GM12878 (cell line): ENCODE measurements at regions not wholly inside any gene's neighbourhood (a gene's known extent, or its start where the extent isn't known, plus 50 kb on each side); places are given as distances from the start of the nearest gene placed in this dataset.

Experiments used
- ATAC-seq: fragments of 200-7000 bp; cut with Tn5 transposase; 3 replicates; pipeline ENCODE4 v1.9.1; 2020; ENCODE audit warnings: mild to moderate bottlenecking, moderate library complexity
- BruUV-seq: library from RNA; stranded (reverse); fragments of 400-500 nt; replicated peaks from 2 replicates; lab custom pipeline; 2021; lab: Mats Ljungman, UMichigan
- CTCF ChIA-PET: fragments of 300-600 bp; sonication (Branson Sonifier 250); formaldehyde crosslinking; extraction: SDS; loops from one replicate; lab custom pipeline; 2021; ENCODE audit warnings: inconsistent platforms; lab: Yijun Ruan, JAX
- POLR2A ChIA-PET: fragments of 350-600 bp; formaldehyde crosslinking; extraction: SDS; loops from one replicate; lab custom pipeline; 2021; ENCODE audit warnings: inconsistent platforms; lab: Charles Lee
- RAD21 ChIA-PET: fragments of 300-600 bp; sonication (Branson Sonifier 250); formaldehyde crosslinking; loops from one replicate; lab custom pipeline; 2023; ENCODE audit warnings: antibody characterized with exemption; ENCODE audit not compliant: unreplicated experiment; lab: Charles Lee
- SMC1A ChIA-PET: fragments of 300-600 bp; sonication (Branson Sonifier 250); formaldehyde crosslinking; loops from one replicate; lab custom pipeline; 2023; ENCODE audit not compliant: unreplicated experiment, uncharacterized antibody; lab: Charles Lee
- DNase-seq: peaks from one replicate; pipeline ENCODE4 v3.0.0-alpha.2; 2011; ENCODE audit warnings: low read depth, low spot score
- FAIRE-seq: peaks from 3 replicates; lab custom pipeline; 2011; peaks lifted over from hg19 to GRCh38; lab: Jason Lieb, UNC
- H2AFZ ChIP-seq: 2 replicates; pipeline ENCODE4 v1.6.0; 2011; ENCODE audit warnings: low read depth, low read length, control low read depth; ENCODE audit not compliant: control insufficient read depth
- H3K27ac ChIP-seq: 2 replicates; pipeline ENCODE4 v1.5.1; 2011; ENCODE audit warnings: control low read depth; ENCODE audit not compliant: control insufficient read depth, insufficient read depth
- H3K27me3 ChIP-seq, 2 experiments: replicated peaks in 1 of 2; 2 replicates each; pipeline versions ENCODE4 v1.6.0 to v1.6.1; 2011; ENCODE audit warnings: low read length in 1 of 2; ENCODE audit not compliant: control insufficient read depth in 2 of 2, insufficient read depth in 2 of 2
- H3K36me3 ChIP-seq, 2 experiments: 2 replicates each; pipeline ENCODE4 v1.5.1; 2011; ENCODE audit warnings: low read length in 1 of 2; ENCODE audit not compliant: control insufficient read depth in 2 of 2, insufficient read depth in 2 of 2
- H3K4me1 ChIP-seq: 2 replicates; pipeline ENCODE4 v1.6.1; 2011; ENCODE audit warnings: mild to moderate bottlenecking, low read length, moderate library complexity, mixed read lengths; ENCODE audit not compliant: control insufficient read depth, insufficient read depth
- H3K4me2 ChIP-seq: 2 replicates; pipeline ENCODE4 v1.6.0; 2011; ENCODE audit warnings: control low read depth; ENCODE audit not compliant: control insufficient read depth, insufficient read depth
- H3K4me3 ChIP-seq: fragments of 200-600 bp; sonication (generic); 2 replicates; pipeline ENCODE4 v1.5.1; 2016
- H3K79me2 ChIP-seq: 2 replicates; pipeline ENCODE4 v1.6.0; 2011; ENCODE audit warnings: low read length; ENCODE audit not compliant: control insufficient read depth, insufficient read depth
- H3K9ac ChIP-seq: 2 replicates; pipeline ENCODE4 v1.8.0; 2011; ENCODE audit warnings: low read length, control low read depth, mixed read lengths; ENCODE audit not compliant: control insufficient read depth, insufficient read depth
- H3K9me3 ChIP-seq: replicated peaks from 3 replicates; pipeline ENCODE4 v1.5.1; 2011; ENCODE audit warnings: mild to moderate bottlenecking, low read length; ENCODE audit not compliant: control insufficient read depth, insufficient read depth
- H4K20me1 ChIP-seq: 2 replicates; pipeline ENCODE4 v1.6.0; 2011; ENCODE audit not compliant: control insufficient read depth, insufficient read depth
- CHD1 ChIP-seq: IDR thresholded peaks from 2 replicates; pipeline ENCODE4 v1.6.1; 2012; ENCODE audit warnings: low read depth, low read length, improper control_type of control experiment
- EZH2 ChIP-seq: IDR thresholded peaks from 2 replicates; pipeline ENCODE4 v1.6.1; 2012; ENCODE audit warnings: low read depth, mild to moderate bottlenecking, control low read depth, inconsistent platforms, low read length, borderline replicate concordance; ENCODE audit not compliant: control insufficient read depth
- HDAC6 ChIP-seq: fragments of 200-600 bp; sonication (generic); IDR thresholded peaks from one replicate; pipeline ENCODE4 v1.8.0; 2017; ENCODE audit warnings: antibody characterized with exemption; ENCODE audit not compliant: unreplicated experiment
- MEF2B ChIP-seq: fragments of 450-650 bp; IDR thresholded peaks from 2 replicates; pipeline ENCODE4 v1.6.1; 2018; ENCODE audit warnings: mild to moderate bottlenecking, moderate library complexity; ENCODE audit not compliant: partially characterized antibody, poor library complexity, severe bottlenecking
- RCOR1 ChIP-seq: conservative IDR thresholded peaks from 2 replicates; pipeline ENCODE4 v1.6.1; 2012; ENCODE audit warnings: low read depth, low read length, improper control_type of control experiment
- RELA ChIP-seq: fragments of 450-650 bp; IDR thresholded peaks from 2 replicates; pipeline ENCODE4 v1.8.0; 2014; ENCODE audit warnings: borderline replicate concordance; ENCODE audit not compliant: partially characterized antibody
- SIN3A ChIP-seq: IDR thresholded peaks from 2 replicates; pipeline ENCODE4 v1.6.1; 2012; ENCODE audit warnings: low read depth, low read length, improper control_type of control experiment
- SMARCA5 ChIP-seq: fragments of 450-650 bp; IDR thresholded peaks from 2 replicates; pipeline ENCODE4 v1.6.1; 2017; ENCODE audit warnings: mild to moderate bottlenecking
- WGBS: methylation state at CpG from one replicate; pipeline ENCODE4 v1.1.6; 2016; ENCODE audit warnings: low lambda C conversion rate; ENCODE audit not compliant: insufficient replicate concordance, insufficient coverage; ENCODE audit errors: missing lambda C conversion rate; 5-methylcytosine and 5-hydroxymethylcytosine counted together
- in situ Hi-C: fragments of 300-500 bp; cut with MboI; formaldehyde crosslinking; loops from 9 replicates; pipeline ENCODE4 v1.14.3; 2018; ENCODE audit warnings: mixed read lengths
- intact Hi-C: fragments of 100-400 bp; cut with micrococcal nuclease; formaldehyde crosslinking; loops from one replicate; pipeline ENCODE4 v1.14.2; 2022; ENCODE audit not compliant: unreplicated experiment
- TF ChIP-seq, protein P1 (sequence below): fragments of 450-650 bp; IDR thresholded peaks from 2 replicates; pipeline ENCODE4 v1.6.1; 2017; ENCODE audit warnings: mild to moderate bottlenecking
- TF ChIP-seq, protein P2 (sequence below): IDR thresholded peaks from 2 replicates; pipeline ENCODE4 v1.6.1; 2012; ENCODE audit warnings: mild to moderate bottlenecking, low read depth, low read length

DNA sequence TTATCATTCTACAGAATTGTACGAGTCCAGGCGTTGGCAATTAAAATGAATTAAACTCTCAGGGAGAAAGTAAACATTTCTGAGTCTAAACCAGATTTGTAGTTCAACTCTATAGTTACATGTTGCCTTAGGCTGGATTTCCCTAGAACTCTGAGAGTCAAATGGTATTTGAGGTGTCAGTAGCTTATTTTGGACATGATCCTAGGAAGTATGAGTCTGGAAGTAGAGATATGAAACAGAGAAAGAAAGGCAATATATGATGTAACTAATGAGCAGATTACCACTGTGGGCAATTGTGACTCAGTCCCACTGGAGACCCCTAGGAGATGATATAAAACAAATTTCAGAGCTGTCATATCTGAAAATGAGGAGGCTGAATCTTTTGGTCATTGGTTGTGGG, 199.1 kb upstream of the UBE2E3 start:
- Histone ChIP-seq H3K9ac (no peak overlapping the region), H3K4me2 (no peak overlapping the region), H3K36me3 (no peaks in the 10 kb centered on the region), H3K79me2 (no peaks in the 10 kb centered on the region), H3K4me3 (no peak overlapping the region), H3K4me1 (no peaks in the 10 kb centered on the region), H4K20me1 (no peaks in the 10 kb centered on the region), H3K9me3 (no peaks in the 10 kb centered on the region), H2AFZ (no peak overlapping the region), H3K27ac (no peak overlapping the region), H3K27me3 (no peaks in the 10 kb centered on the region)
- intact Hi-C loops (no loop called here), in situ Hi-C loops (no loop called here)
- TF ChIP-seq, protein P1, sequence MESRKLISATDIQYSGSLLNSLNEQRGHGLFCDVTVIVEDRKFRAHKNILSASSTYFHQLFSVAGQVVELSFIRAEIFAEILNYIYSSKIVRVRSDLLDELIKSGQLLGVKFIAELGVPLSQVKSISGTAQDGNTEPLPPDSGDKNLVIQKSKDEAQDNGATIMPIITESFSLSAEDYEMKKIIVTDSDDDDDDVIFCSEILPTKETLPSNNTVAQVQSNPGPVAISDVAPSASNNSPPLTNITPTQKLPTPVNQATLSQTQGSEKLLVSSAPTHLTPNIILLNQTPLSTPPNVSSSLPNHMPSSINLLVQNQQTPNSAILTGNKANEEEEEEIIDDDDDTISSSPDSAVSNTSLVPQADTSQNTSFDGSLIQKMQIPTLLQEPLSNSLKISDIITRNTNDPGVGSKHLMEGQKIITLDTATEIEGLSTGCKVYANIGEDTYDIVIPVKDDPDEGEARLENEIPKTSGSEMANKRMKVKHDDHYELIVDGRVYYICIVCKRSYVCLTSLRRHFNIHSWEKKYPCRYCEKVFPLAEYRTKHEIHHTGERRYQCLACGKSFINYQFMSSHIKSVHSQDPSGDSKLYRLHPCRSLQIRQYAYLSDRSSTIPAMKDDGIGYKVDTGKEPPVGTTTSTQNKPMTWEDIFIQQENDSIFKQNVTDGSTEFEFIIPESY: no peak
- TF ChIP-seq HDAC6: no peak
- no peak for TF ChIP-seq SMARCA5
- TF ChIP-seq SIN3A: no peak
- TF ChIP-seq MEF2B: no peak
- TF ChIP-seq, protein P2, sequence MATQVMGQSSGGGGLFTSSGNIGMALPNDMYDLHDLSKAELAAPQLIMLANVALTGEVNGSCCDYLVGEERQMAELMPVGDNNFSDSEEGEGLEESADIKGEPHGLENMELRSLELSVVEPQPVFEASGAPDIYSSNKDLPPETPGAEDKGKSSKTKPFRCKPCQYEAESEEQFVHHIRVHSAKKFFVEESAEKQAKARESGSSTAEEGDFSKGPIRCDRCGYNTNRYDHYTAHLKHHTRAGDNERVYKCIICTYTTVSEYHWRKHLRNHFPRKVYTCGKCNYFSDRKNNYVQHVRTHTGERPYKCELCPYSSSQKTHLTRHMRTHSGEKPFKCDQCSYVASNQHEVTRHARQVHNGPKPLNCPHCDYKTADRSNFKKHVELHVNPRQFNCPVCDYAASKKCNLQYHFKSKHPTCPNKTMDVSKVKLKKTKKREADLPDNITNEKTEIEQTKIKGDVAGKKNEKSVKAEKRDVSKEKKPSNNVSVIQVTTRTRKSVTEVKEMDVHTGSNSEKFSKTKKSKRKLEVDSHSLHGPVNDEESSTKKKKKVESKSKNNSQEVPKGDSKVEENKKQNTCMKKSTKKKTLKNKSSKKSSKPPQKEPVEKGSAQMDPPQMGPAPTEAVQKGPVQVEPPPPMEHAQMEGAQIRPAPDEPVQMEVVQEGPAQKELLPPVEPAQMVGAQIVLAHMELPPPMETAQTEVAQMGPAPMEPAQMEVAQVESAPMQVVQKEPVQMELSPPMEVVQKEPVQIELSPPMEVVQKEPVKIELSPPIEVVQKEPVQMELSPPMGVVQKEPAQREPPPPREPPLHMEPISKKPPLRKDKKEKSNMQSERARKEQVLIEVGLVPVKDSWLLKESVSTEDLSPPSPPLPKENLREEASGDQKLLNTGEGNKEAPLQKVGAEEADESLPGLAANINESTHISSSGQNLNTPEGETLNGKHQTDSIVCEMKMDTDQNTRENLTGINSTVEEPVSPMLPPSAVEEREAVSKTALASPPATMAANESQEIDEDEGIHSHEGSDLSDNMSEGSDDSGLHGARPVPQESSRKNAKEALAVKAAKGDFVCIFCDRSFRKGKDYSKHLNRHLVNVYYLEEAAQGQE: no peak
- TF ChIP-seq RCOR1: no peak
- no peak for TF ChIP-seq CHD1
- no peak for TF ChIP-seq EZH2
- TF ChIP-seq RELA: no peak
- FAIRE-seq (no peak), DNase-seq (no peak), ATAC-seq (no peak)
- no TSS peak for BruUV-seq
- WGBS: 71% methylated on average over 2 of the region's 2 CpGs
- CTCF ChIA-PET: interaction anchor here (1.4 kb wide), 1 partner anchor 9 kb away, joined by 3 read pairs; no protein-coding TSS in a partner anchor
- POLR2A ChIA-PET: no interaction called here
- SMC1A ChIA-PET: interaction anchor here (0.8 kb wide), 1 partner anchor 19 kb away, joined by 3 read pairs; no protein-coding TSS in a partner anchor
- RAD21 ChIA-PET: no interaction called here
